Erythroblast (primary cell): ENCODE measurements at regions not wholly inside any gene's neighbourhood (a gene's known extent, or its start where the extent isn't known, plus 50 kb on each side); places are given as distances from the start of the nearest gene placed in this dataset.

Experiments
- GATA1 ChIP-seq: IDR thresholded peaks from 2 replicates; pipeline ENCODE4 v1.6.1; 2011; ENCODE audit warnings: low read depth, mild to moderate bottlenecking, control low read depth, low read length, moderate library complexity
- POLR2A ChIP-seq: IDR thresholded peaks from 2 replicates; pipeline ENCODE4 v1.6.1; 2011; ENCODE audit warnings: mild to moderate bottlenecking, low read length

DNA sequence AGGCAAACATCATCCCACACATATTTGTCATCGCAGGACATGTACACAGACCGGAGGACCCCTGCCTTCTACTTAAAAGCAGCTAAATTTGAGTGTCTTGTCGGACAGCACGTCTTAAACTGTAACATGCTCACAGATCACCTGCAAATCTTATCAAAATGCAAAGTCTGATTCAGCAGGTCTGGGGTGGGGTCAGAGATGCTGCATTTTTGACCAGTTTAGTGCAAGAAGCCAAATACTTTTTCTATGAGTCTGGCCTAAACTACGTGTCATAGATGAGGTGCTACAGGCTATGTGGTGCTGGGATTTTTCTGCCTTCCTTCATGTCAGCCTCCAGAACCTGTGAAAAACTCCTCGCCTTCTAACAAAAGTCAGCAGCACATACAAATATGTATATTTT lies 178.8 kb upstream of the LHX5 start:
- TF ChIP-seq POLR2A (no peak), GATA1 (no peak)
